CD4-positive, CD25-positive, alpha-beta regulatory T cell (primary cell): ENCODE measurements at regions not wholly inside any gene's neighbourhood (a gene's known extent, or its start where the extent isn't known, plus 50 kb on each side); places are given as distances from the start of the nearest gene placed in this dataset.

Experiments
- ATAC-seq, 2 donors: fragments of 150-1000 bp; cut with Tn5 transposase; one replicate each; pipeline ENCODE4 v1.10.0; 2021; ENCODE audit warnings: low read depth in 2 of 2, moderate number of reproducible peaks in 2 of 2, moderate library complexity in 1 of 2
- DNase-seq, 3 donors: peaks; one replicate each; pipeline versions ENCODE4 v3.0.0 to v3.0.0-alpha.2; 2012 to 2022; ENCODE audit warnings: mixed read lengths in 1 of 3
- H3K27ac ChIP-seq: one replicate; pipeline ENCODE4 v1.7.0; 2013; ENCODE audit warnings: mild to moderate bottlenecking, low read length; ENCODE audit not compliant: insufficient read depth, poor library complexity, severe bottlenecking
- H3K27me3 ChIP-seq: one replicate; pipeline ENCODE4 v1.7.0; 2013; ENCODE audit warnings: low read length; ENCODE audit not compliant: control insufficient read depth, insufficient read depth
- H3K36me3 ChIP-seq: one replicate; pipeline ENCODE4 v1.7.0; 2013; ENCODE audit warnings: mild to moderate bottlenecking, low read length, moderate library complexity; ENCODE audit not compliant: control insufficient read depth, insufficient read depth
- H3K4me1 ChIP-seq: 2 replicates; pipeline ENCODE4 v1.7.0; 2013; ENCODE audit warnings: mild to moderate bottlenecking, low read length; ENCODE audit not compliant: insufficient read depth, control insufficient read depth, poor library complexity, severe bottlenecking
- H3K4me3 ChIP-seq: one replicate; pipeline ENCODE4 v1.7.0; 2013; ENCODE audit warnings: low read depth, mild to moderate bottlenecking, low read length, moderate library complexity
- H3K9me3 ChIP-seq, 2 experiments: 1 replicate in 1 of 2; 2 replicates in 1 of 2; pipeline ENCODE4 v1.7.0; 2013; ENCODE audit warnings: low read length in 2 of 2, mild to moderate bottlenecking in 1 of 2, moderate library complexity in 1 of 2; ENCODE audit not compliant: control insufficient read depth in 2 of 2
- H3K27ac Mint-ChIP-seq, 3 donors: one replicate each; pipeline ENCODE4 v1.8.0; 2020 to 2022; ENCODE audit warnings: mild to moderate bottlenecking in 3 of 3, mixed read lengths in 3 of 3, moderate library complexity in 2 of 3
- H3K27me3 Mint-ChIP-seq: one replicate; pipeline ENCODE4 v1.8.0; 2022; ENCODE audit warnings: mild to moderate bottlenecking, mixed read lengths
- H3K36me3 Mint-ChIP-seq: one replicate; pipeline ENCODE4 v1.8.0; 2020; ENCODE audit warnings: mixed read lengths
- H3K4me1 Mint-ChIP-seq, 4 donors: one replicate each; pipeline ENCODE4 v1.8.0; 2020 to 2022; ENCODE audit warnings: mixed read lengths in 4 of 4, mild to moderate bottlenecking in 1 of 4
- H3K4me3 Mint-ChIP-seq, 4 donors: one replicate each; pipeline ENCODE4 v1.8.0; 2020 to 2022; ENCODE audit warnings: mild to moderate bottlenecking in 4 of 4, mixed read lengths in 4 of 4, moderate library complexity in 3 of 4
- H3K9me3 Mint-ChIP-seq, 7 donors: one replicate each; pipeline ENCODE4 v1.8.0; 2020 to 2022; ENCODE audit warnings: mixed read lengths in 7 of 7, mild to moderate bottlenecking in 3 of 7, moderate library complexity in 2 of 7

- peak; percentile 47 to 67 for ATAC-seq
- Histone ChIP-seq H3K27ac (no peak overlapping the region), H3K27me3 (no peaks in the 10 kb centered on the region), H3K36me3 (no peaks in the 10 kb centered on the region), H3K4me1 (peaks cover 15% of the 10 kb centered on the region), H3K4me3 (no peak overlapping the region), H3K9me3 (no peaks in the 10 kb centered on the region)
- no peak overlapping the region for H3K27ac Mint-ChIP-seq
- H3K4me1 Mint-ChIP-seq = peaks cover 0 to 5% (median 2%) of the 10 kb centered on the region in 4 donors
- H3K36me3 Mint-ChIP-seq = no peaks in the 10 kb centered on the region
- peak in 1 of 3 donors; percentile 26 for DNase-seq
- H3K9me3 Mint-ChIP-seq = peaks cover 0 to 1% (median 0%) of the 10 kb centered on the region in 7 donors
- no peak overlapping the region for H3K4me3 Mint-ChIP-seq
- no peaks in the 10 kb centered on the region for H3K27me3 Mint-ChIP-seq
Measured at GRCh38 chr5:68464424-68464823, 248.9 kb downstream of the PIK3R1 start.

DNA sequence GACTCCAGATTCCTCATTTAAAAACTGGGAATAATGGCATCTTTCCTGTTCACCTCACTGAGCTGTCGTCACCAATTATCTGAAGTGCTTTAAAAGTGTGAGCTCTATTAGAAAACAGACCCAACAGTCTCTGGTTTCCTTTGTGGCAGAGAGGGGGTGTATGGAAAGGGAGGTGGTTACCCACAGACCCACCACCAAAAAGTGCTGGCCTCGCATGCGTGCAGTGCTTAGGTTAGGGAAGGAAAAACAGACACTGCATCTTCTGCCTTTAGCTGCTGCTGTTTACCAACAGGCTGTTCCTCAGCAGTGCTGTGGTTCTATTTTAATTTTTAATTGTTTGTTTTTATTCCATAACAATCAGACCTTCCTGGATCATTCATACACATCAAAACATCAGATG lies 249.6 kb downstream of the PIK3R1 start:
- no peak for ATAC-seq
- H3K9me3 Mint-ChIP-seq = peaks cover 0 to 1% (median 0%) of the 10 kb centered on the region in 7 donors
- Histone ChIP-seq H3K9me3 (no peaks in the 10 kb centered on the region), H3K27me3 (no peaks in the 10 kb centered on the region), H3K4me3 (no peak overlapping the region), H3K27ac (no peak overlapping the region), H3K36me3 (no peaks in the 10 kb centered on the region), H3K4me1 (peaks cover 15% of the 10 kb centered on the region)
- no peak for DNase-seq
- H3K4me1 Mint-ChIP-seq = peaks cover 0 to 2% (median under 1%) of the 10 kb centered on the region in 4 donors
- peaks cover 3% of the 10 kb centered on the region for H3K27me3 Mint-ChIP-seq
- no peak overlapping the region for H3K27ac Mint-ChIP-seq
- no peak overlapping the region for H3K4me3 Mint-ChIP-seq
- no peaks in the 10 kb centered on the region for H3K36me3 Mint-ChIP-seq

DNA sequence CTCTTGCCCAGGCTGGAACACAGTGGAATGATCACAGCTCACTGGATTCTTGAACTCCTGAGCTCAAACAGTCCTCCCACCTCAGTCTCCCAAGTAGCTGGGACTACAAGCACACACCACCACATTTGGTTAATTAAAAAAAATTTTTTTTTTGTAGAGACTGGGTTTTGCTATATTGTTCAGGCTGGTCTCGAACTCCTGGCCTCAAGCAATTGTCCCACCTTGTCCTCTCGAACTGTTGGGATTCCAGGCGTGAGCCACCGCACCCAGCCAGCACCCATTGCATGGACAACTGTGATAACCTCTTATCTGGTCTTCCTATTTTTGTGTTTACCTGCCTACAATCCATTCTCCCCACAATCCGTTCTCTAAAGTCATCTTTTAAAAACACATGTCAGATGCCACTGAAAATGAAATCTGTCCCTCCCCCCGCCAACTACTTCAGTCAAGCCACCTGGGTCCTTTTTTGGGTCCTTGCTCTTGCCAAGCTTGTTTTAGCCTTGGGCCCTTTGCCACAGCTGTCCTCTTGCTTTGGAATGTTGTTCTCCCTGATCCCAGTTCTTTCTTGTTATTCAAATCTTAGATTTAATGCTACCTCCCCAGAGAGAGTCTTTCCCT lies 250.5 kb downstream of the PIK3R1 start:
- Histone ChIP-seq H3K4me1 (peaks cover 15% of the 10 kb centered on the region), H3K4me3 (no peak overlapping the region), H3K9me3 (no peaks in the 10 kb centered on the region), H3K36me3 (no peaks in the 10 kb centered on the region), H3K27me3 (no peaks in the 10 kb centered on the region), H3K27ac (no peak overlapping the region)
- H3K36me3 Mint-ChIP-seq = no peaks in the 10 kb centered on the region
- H3K4me1 Mint-ChIP-seq = no peaks in the 10 kb centered on the region
- ATAC-seq (no peak), DNase-seq (no peak)
- peaks cover 5% of the 10 kb centered on the region for H3K27me3 Mint-ChIP-seq
- peaks cover 0 to 1% (median 0%) of the 10 kb centered on the region in 7 donors for H3K9me3 Mint-ChIP-seq
- no peak overlapping the region for H3K4me3 Mint-ChIP-seq
- H3K27ac Mint-ChIP-seq = no peak overlapping the region

- no peak overlapping the region for H3K27ac ChIP-seq
- ATAC-seq = no peak
- H3K27ac Mint-ChIP-seq = no peak overlapping the region
- H3K9me3 Mint-ChIP-seq = peaks cover 0 to 1% (median 0%) of the 10 kb centered on the region in 7 donors
- H3K4me1 Mint-ChIP-seq = no peaks in the 10 kb centered on the region
- DNase-seq = no peak
- H3K27me3 Mint-ChIP-seq = peaks cover 10% of the 10 kb centered on the region
- no peaks in the 10 kb centered on the region for H3K9me3 ChIP-seq
- peaks cover 15% of the 10 kb centered on the region for H3K4me1 ChIP-seq
- peaks cover 3% of the 10 kb centered on the region for H3K27me3 ChIP-seq
- H3K36me3 ChIP-seq = no peaks in the 10 kb centered on the region
- no peaks in the 10 kb centered on the region for H3K36me3 Mint-ChIP-seq
- H3K4me3 ChIP-seq = no peak overlapping the region
- H3K4me3 Mint-ChIP-seq = peak overlapping the region in 1 of 4 donors; percentile 33
Measured at GRCh38 chr5:68467208-68467607, 251.7 kb downstream of the PIK3R1 start.

GRCh38 chr5:68467794-68468193 lies 252.2 kb downstream of the PIK3R1 start:
- H3K9me3 ChIP-seq = no peaks in the 10 kb centered on the region
- Mint-ChIP-seq H3K36me3 (no peaks in the 10 kb centered on the region), H3K27ac (no peak overlapping the region), H3K4me3 (no peak overlapping the region), H3K4me1 (no peaks in the 10 kb centered on the region), H3K9me3 (peaks cover 0 to 2% (median 0%) of the 10 kb centered on the region in 7 donors), H3K27me3 (peaks cover 11% of the 10 kb centered on the region)
- no peak overlapping the region for H3K4me3 ChIP-seq
- H3K36me3 ChIP-seq = no peaks in the 10 kb centered on the region
- no peak overlapping the region for H3K27ac ChIP-seq
- H3K27me3 ChIP-seq = peaks cover 4% of the 10 kb centered on the region
- peaks cover 15% of the 10 kb centered on the region for H3K4me1 ChIP-seq
- DNase-seq (no peak), ATAC-seq (no peak)

- no peaks in the 10 kb centered on the region for H3K9me3 ChIP-seq
- Mint-ChIP-seq H3K4me1 (no peaks in the 10 kb centered on the region), H3K4me3 (no peak overlapping the region), H3K27ac (no peak overlapping the region), H3K9me3 (peaks cover 0 to 2% (median 0%) of the 10 kb centered on the region in 7 donors), H3K27me3 (peaks cover 15% of the 10 kb centered on the region), H3K36me3 (no peaks in the 10 kb centered on the region)
- no peak overlapping the region for H3K4me3 ChIP-seq
- no peaks in the 10 kb centered on the region for H3K36me3 ChIP-seq
- DNase-seq (no peak), ATAC-seq (no peak)
- peaks cover 4% of the 10 kb centered on the region for H3K27me3 ChIP-seq
- H3K27ac ChIP-seq = no peak overlapping the region
- peaks cover 15% of the 10 kb centered on the region for H3K4me1 ChIP-seq
Measured at GRCh38 chr5:68468322-68468721, 252.8 kb downstream of the PIK3R1 start.

DNA sequence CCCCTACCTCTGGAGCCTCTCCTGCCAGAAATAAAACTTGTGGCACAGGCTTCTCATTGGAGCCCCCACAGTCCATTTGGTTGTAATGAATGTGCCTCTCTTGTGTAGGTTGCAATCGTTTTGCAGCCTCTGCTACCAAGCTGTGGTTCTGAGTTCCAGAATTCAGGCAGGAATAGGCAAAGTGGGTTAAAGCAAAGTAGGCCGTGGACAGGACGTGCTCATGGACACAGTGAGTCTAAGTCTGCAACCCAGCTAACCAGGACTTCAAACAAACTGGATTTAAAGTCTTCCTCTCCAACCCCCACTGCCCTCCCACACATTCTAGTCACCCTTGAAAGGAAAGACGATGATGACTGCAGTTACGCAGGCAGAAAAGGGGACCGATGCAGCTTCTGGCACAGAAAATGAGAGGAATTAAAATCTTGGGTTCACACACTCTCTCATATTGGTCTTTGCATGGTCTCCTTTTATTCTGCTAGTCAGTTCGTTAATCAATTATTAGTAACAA lies 260.0 kb downstream of the PIK3R1 start:
- no peaks in the 10 kb centered on the region for H3K36me3 Mint-ChIP-seq
- peaks cover 0 to 4% (median 0%) of the 10 kb centered on the region in 7 donors for H3K9me3 Mint-ChIP-seq
- Histone ChIP-seq H3K27me3 (peaks cover 7% of the 10 kb centered on the region), H3K27ac (no peak overlapping the region), H3K9me3 (no peaks in the 10 kb centered on the region), H3K4me3 (no peak overlapping the region), H3K4me1 (no peaks in the 10 kb centered on the region), H3K36me3 (no peaks in the 10 kb centered on the region)
- DNase-seq (no peak), ATAC-seq (no peak)
- H3K4me3 Mint-ChIP-seq = no peak overlapping the region
- no peak overlapping the region for H3K27ac Mint-ChIP-seq
- H3K4me1 Mint-ChIP-seq = no peaks in the 10 kb centered on the region
- peaks cover 19% of the 10 kb centered on the region for H3K27me3 Mint-ChIP-seq

DNA sequence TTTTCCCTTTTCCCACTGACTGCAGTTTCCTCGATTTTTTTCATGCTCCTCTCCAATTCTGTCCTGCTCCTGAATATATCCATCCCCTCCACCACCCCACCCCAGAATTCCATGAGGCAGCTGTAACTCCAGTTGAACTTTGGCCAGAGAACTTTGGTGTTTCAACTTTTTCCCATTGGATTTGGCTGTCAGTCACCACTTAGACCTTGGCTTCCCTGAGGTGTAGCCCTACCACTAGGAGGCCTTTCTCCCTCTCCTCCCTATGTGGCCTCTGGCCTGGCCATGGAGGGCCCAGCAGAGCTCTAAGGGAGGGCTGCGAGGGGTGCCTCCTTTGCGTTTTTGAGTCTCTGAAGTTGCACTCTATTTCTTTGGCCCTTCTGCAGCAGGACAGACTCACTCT lies 261.3 kb downstream of the PIK3R1 start:
- Histone ChIP-seq H3K4me1 (no peaks in the 10 kb centered on the region), H3K27ac (no peak overlapping the region), H3K9me3 (no peaks in the 10 kb centered on the region), H3K27me3 (peaks cover 7% of the 10 kb centered on the region), H3K4me3 (no peak overlapping the region), H3K36me3 (no peaks in the 10 kb centered on the region)
- Mint-ChIP-seq H3K9me3 (peaks cover 0 to 4% (median 0%) of the 10 kb centered on the region in 7 donors), H3K4me3 (no peak overlapping the region), H3K4me1 (no peaks in the 10 kb centered on the region), H3K27ac (no peak overlapping the region), H3K27me3 (peaks cover 25% of the 10 kb centered on the region), H3K36me3 (no peaks in the 10 kb centered on the region)
- no peak for ATAC-seq
- no peak for DNase-seq
